HepG2 (cell line): ENCODE measurements at regions not wholly inside any gene's neighbourhood (a gene's known extent, or its start where the extent isn't known, plus 50 kb on each side); places are given as distances from the start of the nearest gene placed in this dataset.

ENCODE experiments used
- ATAC-seq: fragments of 200-7000 bp; cut with Tn5 transposase; 3 replicates; pipeline ENCODE4 v1.9.1; 2020; ENCODE audit warnings: mild to moderate bottlenecking, moderate library complexity
- BruUV-seq: library from RNA; stranded (reverse); fragments of 400-500 nt; replicated peaks from 2 replicates; lab custom pipeline; 2021; lab: Mats Ljungman, UMichigan
- CTCF ChIA-PET: fragments of 300-600 bp; formaldehyde crosslinking; extraction: SDS; loops from one replicate; lab custom pipeline; 2021; ENCODE audit warnings: low total read pairs, inconsistent platforms, low intra/inter-chr PET ratio; lab: Yijun Ruan, JAX
- POLR2A ChIA-PET: fragments of 350-600 bp; sonication (Branson Sonifier 250); formaldehyde crosslinking; loops from one replicate; lab custom pipeline; 2020; ENCODE audit warnings: antibody characterized with exemption, inconsistent platforms; lab: Yijun Ruan, JAX
- DNase-seq: peaks from one replicate; pipeline ENCODE4 v3.0.0-alpha.2; 2015; ENCODE audit warnings: low spot score
- FAIRE-seq: peaks from 3 replicates; lab custom pipeline; 2011; peaks lifted over from hg19 to GRCh38; lab: Jason Lieb, UNC
- H2AFZ ChIP-seq: one replicate; pipeline ENCODE4 v1.6.1; 2011; ENCODE audit warnings: low read length, inconsistent platforms
- H3K27ac ChIP-seq: fragments of 300-600 bp; 3 replicates; pipeline ENCODE4 v1.8.0; 2011; ENCODE audit warnings: mixed run types, mild to moderate bottlenecking, mixed read lengths, low read length, inconsistent platforms; ENCODE audit not compliant: insufficient read depth; ENCODE audit errors: extremely low read length
- H3K27me3 ChIP-seq, 2 experiments: fragments of 200-600 bp in 1 of 2; 2 replicates in 1 of 2; 3 replicates in 1 of 2; pipeline versions ENCODE4 v1.6.0 to v1.8.0; 2011; ENCODE audit warnings: low read length in 2 of 2, mild to moderate bottlenecking in 2 of 2, moderate library complexity in 2 of 2, inconsistent platforms in 1 of 2; ENCODE audit not compliant: insufficient read depth in 2 of 2, control insufficient read depth in 1 of 2
- H3K36me3 ChIP-seq, 2 experiments: fragments of 200-600 bp in 1 of 2; replicated peaks in 1 of 2; 2 replicates in 1 of 2; 3 replicates in 1 of 2; pipeline versions ENCODE4 v1.5.1 to v1.8.0; 2011; ENCODE audit warnings: low read length in 2 of 2, inconsistent platforms in 1 of 2; ENCODE audit not compliant: insufficient read depth in 2 of 2, control insufficient read depth in 1 of 2
- H3K4me1 ChIP-seq: 2 replicates; pipeline ENCODE4 v1.5.1; 2012; ENCODE audit warnings: low read length, inconsistent platforms; ENCODE audit not compliant: insufficient read depth
- H3K4me2 ChIP-seq: 2 replicates; pipeline ENCODE4 v1.6.0; 2011; ENCODE audit warnings: low read depth, low read length, inconsistent platforms
- H3K4me3 ChIP-seq, 3 experiments: fragments of 200-600 bp in 1 of 3; sonication (generic), shearing (Covaris generic) in 1 of 3; replicated peaks in 1 of 3; 2 replicates each; pipeline ENCODE4 v1.5.1; 2011 to 2016; ENCODE audit warnings: low read length in 3 of 3, inconsistent platforms in 2 of 3, low read depth in 2 of 3, mild to moderate bottlenecking in 2 of 3, control low read depth in 1 of 3, mixed read lengths in 1 of 3; ENCODE audit not compliant: insufficient read depth in 1 of 3
- H3K79me2 ChIP-seq: one replicate; pipeline ENCODE4 v1.6.1; 2011; ENCODE audit warnings: low read length, inconsistent platforms; ENCODE audit not compliant: insufficient read depth
- H3K9ac ChIP-seq: 2 replicates; pipeline ENCODE4 v1.6.0; 2011; ENCODE audit warnings: mild to moderate bottlenecking, low read depth, low read length, inconsistent platforms; ENCODE audit not compliant: insufficient read depth
- H3K9me3 ChIP-seq: 2 replicates; pipeline ENCODE4 v1.5.1; 2012; ENCODE audit warnings: mild to moderate bottlenecking, low read length
- H4K20me1 ChIP-seq: 2 replicates; pipeline ENCODE4 v1.6.0; 2011; ENCODE audit warnings: inconsistent platforms, mild to moderate bottlenecking, low read length, moderate library complexity; ENCODE audit not compliant: insufficient read depth
- E2F1 ChIP-seq: sonication (generic); formaldehyde crosslinking; IDR thresholded peaks from 2 replicates; pipeline ENCODE4 v1.5.0; 2020; ENCODE audit warnings: missing genetic modification reagents
- ELK4 ChIP-seq: sonication (generic); formaldehyde crosslinking; IDR thresholded peaks from 2 replicates; pipeline ENCODE4 v1.9.0; 2021; ENCODE audit warnings: missing genetic modification reagents, borderline replicate concordance
- GATAD1 ChIP-seq: IDR thresholded peaks from 2 replicates; pipeline ENCODE4 v1.6.1; 2016; ENCODE audit warnings: missing genetic modification reagents, missing compliant biosample characterization
- KLF16 ChIP-seq, 2 experiments: sonication (generic) in 1 of 2; formaldehyde crosslinking in 1 of 2; IDR thresholded peaks; 2 replicates each; pipeline versions ENCODE4 v1.6.1 to v1.8.0; 2016 to 2023; ENCODE audit warnings: missing genetic modification reagents in 2 of 2, missing compliant biosample characterization in 1 of 2
- MAX ChIP-seq: IDR thresholded peaks from 2 replicates; pipeline ENCODE4 v1.6.1; 2012; ENCODE audit warnings: inconsistent platforms
- MIXL1 ChIP-seq: IDR thresholded peaks from 2 replicates; pipeline ENCODE4 v1.6.1; 2016
- PBX3 ChIP-seq: sonication (generic); formaldehyde crosslinking; IDR thresholded peaks from 2 replicates; pipeline ENCODE4 v1.8.1; 2023; ENCODE audit warnings: missing genetic modification reagents, inconsistent platforms, borderline replicate concordance
- POLR2G ChIP-seq: fragments of 200-400 bp; formaldehyde crosslinking; IDR thresholded peaks from 2 replicates; pipeline ENCODE4 v1.6.1; 2018; ENCODE audit warnings: mild to moderate bottlenecking, low read depth, low read length, moderate library complexity
- ZKSCAN5 ChIP-seq: sonication (generic); formaldehyde crosslinking; IDR thresholded peaks from 2 replicates; pipeline ENCODE4 v1.5.1; 2020; ENCODE audit warnings: mild to moderate bottlenecking, missing genetic modification reagents
- ZNF574 ChIP-seq: sonication (generic); formaldehyde crosslinking; IDR thresholded peaks from 2 replicates; pipeline ENCODE4 v1.4.0; 2020; ENCODE audit warnings: missing genetic modification reagents
- WGBS: methylation state at CpG from one replicate; pipeline ENCODE4 v1.1.6; 2017; ENCODE audit warnings: low lambda C conversion rate; 5-methylcytosine and 5-hydroxymethylcytosine counted together
- in situ Hi-C: cut with HindIII; loops from 2 replicates; pipeline ENCODE4 v1.10.0; 2017; ENCODE audit warnings: low pct_unique_long_range_greater_than_20kb; ENCODE audit not compliant: extremely low pct_ligation_motif_present
- intact Hi-C: fragments of 100-400 bp; cut with micrococcal nuclease; formaldehyde crosslinking; loops from one replicate; pipeline ENCODE4 v1.10.0; 2022; ENCODE audit not compliant: unreplicated experiment

GRCh38 chr1:60899464-60899863, 182.9 kb upstream of the NFIA start (continued):
- TF ChIP-seq ZNF574 (CRISPR knock-in tag), result no peak
- no peak for TF ChIP-seq GATAD1 (CRISPR knock-in tag)
- TF ChIP-seq KLF16 (CRISPR knock-in tag; IDR thresholded peaks at IDR 0.05), result no peak
- TF ChIP-seq ZKSCAN5, result no peak
- TF ChIP-seq POLR2G, result no peak
- no peak for TF ChIP-seq ELK4

- no peak for ATAC-seq
- Histone ChIP-seq H3K27me3 (peaks cover 0 to 8% of the 10 kb centered on the region in 2 experiments; a peak in 1 of 5 replicates), H3K27ac (no peak overlapping the region), H3K36me3 (no peaks in the 10 kb centered on the region), H3K4me3 (no peak overlapping the region), H2AFZ (no peak overlapping the region), H3K4me2 (no peak overlapping the region), H4K20me1 (no peaks in the 10 kb centered on the region), H3K79me2 (no peaks in the 10 kb centered on the region), H3K9me3 (no peaks in the 10 kb centered on the region), H3K9ac (no peak overlapping the region), H3K4me1 (no peaks in the 10 kb centered on the region)
- in situ Hi-C loops, result no loop called here
- FAIRE-seq, result no peak
- 44% methylated on average over 4 of the region's 4 CpGs for WGBS
- CTCF ChIA-PET, result no interaction called here
- POLR2A ChIA-PET, result no interaction called here
- intact Hi-C loops, result no loop called here
- no TSS peak for BruUV-seq
- DNase-seq, result no peak
- no peak for TF ChIP-seq PBX3 (CRISPR knock-in tag)
- TF ChIP-seq MAX, result no peak
- TF ChIP-seq E2F1 (CRISPR knock-in tag), result no peak
- no peak for TF ChIP-seq MIXL1 (CRISPR knock-in tag)
Observed at GRCh38 chr1:60898987-60899386, 183.4 kb upstream of the NFIA start.
